GM21737 (cell line): ENCODE measurements at regions not wholly inside any gene's neighbourhood (a gene's known extent, or its start where the extent isn't known, plus 50 kb on each side); places are given as distances from the start of the nearest gene placed in this dataset.
"Not testable (repeated sequence)": the region's sequence is repeated elsewhere in the genome, so short reads cannot be mapped to it uniquely, and the experiment has no call there.

Experiments used
- ATAC-seq: cut with Tn5 transposase; IDR thresholded peaks from one replicate; pipeline ENCODE4 v1.9.1; 2021; ENCODE audit warnings: mild to moderate bottlenecking, moderate library complexity; ENCODE audit not compliant: unreplicated experiment

DNA sequence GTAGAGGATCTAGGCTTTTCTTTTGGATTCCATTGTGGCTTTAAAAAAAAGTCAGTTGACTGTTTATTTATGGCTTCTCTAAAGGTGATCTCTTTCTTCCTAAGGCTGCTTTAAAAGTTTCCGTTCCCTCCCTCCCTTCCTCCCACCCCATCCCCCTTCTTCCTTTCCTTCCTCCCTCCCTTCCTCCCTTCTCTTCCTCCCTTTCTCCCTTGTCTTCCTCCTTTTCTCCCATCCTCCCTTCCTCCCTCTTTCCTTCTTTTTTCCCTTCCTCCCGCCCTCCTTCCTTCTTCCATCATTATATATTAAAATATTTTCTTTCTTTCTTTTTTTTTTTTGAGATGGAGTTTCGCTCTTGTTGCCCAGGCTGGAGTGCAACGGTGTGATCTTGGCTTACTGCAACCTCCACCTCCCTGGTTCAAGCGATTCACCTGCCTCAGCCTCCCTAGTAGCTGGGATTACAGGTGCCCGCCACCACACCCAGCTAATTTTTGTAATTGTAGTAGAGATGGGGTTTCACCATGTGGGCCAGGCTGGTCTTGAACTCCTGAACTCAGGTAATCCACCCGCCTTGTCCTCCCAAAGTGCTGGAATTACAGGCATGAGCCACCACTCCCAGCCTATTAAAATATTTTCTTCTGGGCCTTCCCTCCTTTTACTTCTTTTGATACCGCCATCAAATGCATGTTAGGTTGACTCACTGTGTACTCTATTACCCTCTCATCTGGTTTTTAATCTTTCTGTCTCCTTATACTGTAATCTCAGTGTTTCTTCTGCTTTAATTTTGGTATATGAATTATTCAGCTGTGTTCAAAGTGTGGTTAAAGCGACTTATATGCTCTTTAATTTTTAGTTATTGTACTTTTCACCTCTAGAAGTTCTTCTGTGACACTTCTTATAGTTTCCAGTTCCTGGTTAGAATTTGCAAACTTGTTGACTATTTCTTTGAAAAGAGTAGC, 59.2 kb upstream of the ATP5PO start:
- ATAC-seq, result no peak

DNA sequence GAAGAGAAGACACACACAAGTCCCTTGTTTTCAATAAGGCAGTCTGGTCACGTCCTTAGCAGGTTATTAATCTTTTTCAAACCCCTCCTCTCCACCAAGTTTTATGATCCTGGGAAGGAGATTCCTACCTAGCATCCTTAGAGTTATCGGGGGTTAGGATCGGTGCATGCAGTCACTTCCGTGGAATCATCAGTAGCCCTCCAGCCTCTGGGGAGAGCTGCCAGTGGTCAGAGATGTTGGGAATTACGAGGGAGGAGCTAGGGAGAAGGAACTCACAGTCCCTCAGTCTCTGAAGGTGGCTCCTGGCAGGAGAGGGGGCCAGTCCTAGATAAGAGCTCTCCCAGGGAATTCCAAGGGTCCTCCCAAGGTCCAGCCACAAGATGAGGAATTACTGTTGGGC, 57.7 kb upstream of the ATP5PO start:
- no peak for ATAC-seq

DNA sequence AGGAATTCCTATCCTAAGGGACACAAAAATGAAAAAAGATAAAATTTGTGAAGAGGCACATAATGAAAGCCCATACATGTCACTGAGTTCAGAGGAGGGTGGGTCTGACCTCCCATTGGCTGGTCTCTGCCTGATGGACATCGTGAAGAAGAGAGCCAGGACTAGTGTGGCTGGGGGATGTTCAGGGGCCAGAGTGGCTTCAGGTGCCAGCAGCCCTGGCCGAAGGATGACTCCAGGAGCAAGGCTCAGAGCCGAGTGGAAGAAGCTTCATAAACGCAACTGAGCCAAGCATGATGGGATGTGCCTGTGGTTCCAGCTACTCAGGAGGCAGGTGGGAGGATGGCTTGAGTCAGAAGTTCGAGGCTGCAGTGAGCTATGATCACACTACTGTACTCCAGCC, 56.9 kb upstream of the ATP5PO start:
- no peak for ATAC-seq

DNA sequence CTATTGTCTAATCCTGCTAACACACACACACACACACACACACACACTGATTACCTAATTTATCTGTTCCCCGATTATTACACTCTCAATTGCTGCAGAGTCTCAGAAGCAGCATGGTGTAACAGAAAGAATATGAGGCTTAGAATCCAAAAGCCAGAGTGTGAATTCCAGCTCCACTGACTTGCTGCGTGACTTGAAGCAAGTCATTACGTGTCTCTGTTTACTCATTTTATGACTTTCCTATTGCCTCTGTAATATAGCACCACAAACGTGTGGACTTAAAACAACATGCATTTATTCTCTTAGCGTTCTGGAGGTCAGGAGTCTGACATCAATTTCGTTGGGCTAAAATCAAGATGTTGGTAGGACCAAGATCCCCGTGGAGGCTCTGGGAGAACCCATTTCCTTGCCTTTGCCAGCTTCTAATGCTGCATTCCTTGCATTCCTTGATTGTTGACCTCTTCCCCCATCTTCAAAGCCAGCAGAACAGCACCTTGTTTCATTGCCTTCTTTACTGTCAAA, 55.9 kb upstream of the ATP5PO start:
- no peak for ATAC-seq

DNA sequence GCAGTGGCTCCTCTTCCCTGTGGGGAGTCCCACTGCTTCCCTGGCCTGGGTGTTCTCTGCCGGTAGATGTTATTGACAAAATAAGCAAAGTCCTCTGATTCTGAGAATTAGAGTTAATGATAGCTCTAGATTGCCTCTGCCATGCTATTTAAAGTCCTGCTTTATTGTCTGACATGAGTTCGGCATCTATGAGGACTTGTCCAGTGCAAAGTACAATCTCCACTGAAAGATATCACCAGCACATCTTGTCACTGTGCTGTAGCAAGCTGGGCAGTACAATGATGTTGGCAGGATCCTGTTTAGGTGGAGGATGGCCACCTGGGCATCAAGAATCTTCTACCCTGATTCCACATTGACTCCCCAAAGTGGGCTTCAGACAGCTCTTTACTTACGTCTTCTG, 54.0 kb upstream of the ATP5PO start:
- no peak for ATAC-seq

DNA sequence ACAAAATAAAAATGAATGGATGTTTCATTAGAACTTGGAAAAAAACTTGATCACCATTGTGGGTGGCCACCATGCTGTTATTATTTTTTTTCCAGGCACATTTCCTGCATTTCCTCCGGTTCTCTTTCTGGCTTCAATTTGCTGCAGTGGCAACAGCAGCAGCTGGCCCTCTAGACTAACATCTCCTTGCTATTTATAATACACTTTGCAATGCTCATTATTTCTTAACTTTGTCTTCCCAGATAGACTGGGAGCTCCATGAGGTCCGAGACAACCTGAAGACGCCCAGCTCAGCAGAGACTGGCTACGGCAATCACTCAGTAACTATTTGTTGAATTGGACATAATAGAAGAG, 53.4 kb upstream of the ATP5PO start:
- ATAC-seq, result no peak

DNA sequence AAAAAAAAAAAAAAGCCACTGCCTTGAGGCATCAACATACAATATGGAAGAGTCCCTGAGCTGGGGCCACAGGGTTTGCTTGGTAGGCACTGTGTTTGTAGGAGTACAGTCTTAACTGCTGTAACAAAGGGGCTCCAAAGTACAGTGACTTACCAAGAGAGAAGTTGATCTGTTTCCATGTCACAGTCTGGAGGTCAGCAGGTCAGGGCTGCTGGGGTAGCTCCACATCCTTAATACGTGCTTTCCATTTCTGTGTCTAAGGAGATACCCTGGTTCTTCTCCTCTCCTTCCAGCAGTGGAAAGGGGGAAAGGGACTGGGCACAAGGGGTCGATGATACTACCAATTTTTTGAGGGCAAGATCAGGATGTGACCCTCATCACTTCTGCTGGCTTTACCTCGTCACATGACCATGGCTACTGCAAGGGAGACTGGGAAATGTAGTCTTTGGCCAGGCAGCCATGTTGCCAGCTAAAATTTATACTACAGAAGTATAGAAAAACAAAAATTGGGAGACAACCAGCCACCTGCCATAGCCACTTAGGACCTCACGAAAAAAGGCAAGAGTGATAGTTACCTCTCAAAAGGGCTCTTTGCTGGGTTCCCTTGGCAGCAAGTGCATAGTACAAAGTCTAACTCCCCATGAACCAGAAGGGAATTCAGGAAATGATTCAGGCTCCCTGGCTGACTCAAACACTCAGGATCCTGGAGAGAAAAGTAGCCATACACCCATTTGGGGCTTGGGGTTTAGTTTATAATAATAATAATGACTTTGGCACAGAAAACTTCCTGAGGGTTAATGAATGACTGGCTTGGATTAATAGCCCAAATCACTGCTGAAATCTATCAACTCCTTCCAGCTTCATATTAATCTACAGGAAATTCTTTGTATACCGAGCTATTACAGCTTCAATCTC, 52.7 kb upstream of the ATP5PO start:
- no peak for ATAC-seq

DNA sequence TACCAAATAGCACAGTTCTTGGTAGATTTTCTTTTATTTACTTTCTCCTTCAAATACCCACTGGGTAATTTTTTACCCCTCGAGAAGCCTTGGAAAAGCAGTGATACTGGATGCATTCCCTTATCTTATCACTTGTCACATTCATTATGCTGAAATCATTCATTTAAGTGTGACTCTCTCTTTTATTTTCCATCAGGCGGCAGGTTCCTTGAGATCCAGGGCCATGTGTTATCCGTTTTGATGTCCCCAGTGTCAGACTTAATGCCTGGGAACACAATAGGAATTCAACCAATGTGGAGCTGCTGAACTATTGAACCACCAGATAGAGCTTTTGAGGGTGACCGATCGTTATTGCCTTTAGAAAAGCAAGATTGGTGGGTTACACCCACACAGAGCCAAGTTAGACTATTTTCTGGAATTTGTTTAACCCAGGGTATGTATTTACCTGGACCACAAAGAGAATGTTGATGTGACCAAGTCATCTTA, 51.5 kb upstream of the ATP5PO start:
- no peak for ATAC-seq

DNA sequence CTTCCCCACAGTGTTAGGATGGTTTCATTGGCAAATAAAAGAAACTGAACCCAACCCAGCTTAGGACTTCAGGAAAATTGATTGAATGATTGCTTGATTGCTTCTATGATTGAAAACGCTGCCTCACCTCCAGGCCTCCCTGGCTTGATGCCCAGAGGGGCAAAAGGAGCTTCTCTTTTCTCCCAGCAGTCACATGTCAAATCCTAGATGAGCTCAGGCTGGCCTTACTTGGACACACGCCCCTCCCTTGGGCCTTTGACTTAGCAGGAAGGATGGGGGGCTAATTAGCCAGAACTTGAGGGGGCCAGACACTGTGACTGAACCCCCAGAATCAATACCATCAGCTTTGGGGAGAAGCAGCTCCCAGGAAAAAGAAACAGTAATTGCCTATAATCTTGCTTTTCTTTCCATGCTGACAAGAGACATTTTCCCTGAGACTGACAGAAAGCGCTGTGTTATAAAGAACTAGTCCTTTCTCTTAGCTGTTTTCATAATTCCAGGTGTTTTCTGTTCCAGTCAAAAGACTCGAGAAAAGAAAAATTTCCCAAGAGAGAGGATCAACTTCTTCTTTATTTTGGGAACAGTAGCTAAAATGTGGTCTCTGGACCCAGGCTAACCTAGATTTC, 50.8 kb upstream of the ATP5PO start:
- no peak for ATAC-seq

DNA sequence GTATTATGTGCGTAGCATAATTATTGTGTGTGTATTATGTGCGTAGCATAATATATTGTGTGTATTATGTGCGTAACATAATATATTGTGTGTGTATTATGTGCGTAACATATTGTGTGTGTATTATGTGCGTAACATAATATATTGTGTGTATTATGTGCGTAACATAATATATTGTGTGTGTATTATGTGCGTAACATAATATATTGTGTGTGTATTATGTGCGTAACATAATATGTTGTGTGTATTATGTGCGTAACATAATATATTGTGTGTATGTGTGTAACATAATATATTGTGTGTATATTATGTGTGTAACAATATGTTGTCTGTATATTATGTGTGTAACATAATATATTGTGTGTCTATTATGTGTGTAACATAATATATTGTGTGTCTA, 50.1 kb upstream of the ATP5PO start:
- not testable (repeated sequence) for ATAC-seq
